Hepatocyte (in vitro differentiated cells): ENCODE measurements at regions not wholly inside any gene's neighbourhood (a gene's known extent, or its start where the extent isn't known, plus 50 kb on each side); places are given as distances from the start of the nearest gene placed in this dataset.
A peak's percentile ranks its signal among the peaks of the same experiment; 100 is the strongest.

Experiments used
- DNase-seq: peaks from one replicate; pipeline ENCODE4 v3.0.0-alpha.2; 2016; ENCODE audit warnings: low spot score
- H2AFZ ChIP-seq: fragments of 200-600 bp; sonication (generic); 2 replicates; pipeline ENCODE4 v1.6.0; 2016; ENCODE audit warnings: antibody characterized with exemption, mild to moderate bottlenecking
- H3K27ac ChIP-seq: fragments of 200-600 bp; sonication (generic); 2 replicates; pipeline ENCODE4 v1.5.1; 2016; ENCODE audit warnings: mild to moderate bottlenecking
- H3K27me3 ChIP-seq: fragments of 200-600 bp; sonication (generic); 2 replicates; pipeline ENCODE4 v1.6.1; 2016
- H3K36me3 ChIP-seq: fragments of 200-600 bp; sonication (generic); replicated peaks from 2 replicates; pipeline ENCODE4 v1.5.1; 2016; ENCODE audit warnings: low read depth; ENCODE audit not compliant: insufficient read depth
- H3K4me1 ChIP-seq: fragments of 200-600 bp; sonication (generic); 2 replicates; pipeline ENCODE4 v1.5.1; 2016; ENCODE audit warnings: mild to moderate bottlenecking, moderate library complexity; ENCODE audit not compliant: insufficient read depth
- H3K4me2 ChIP-seq: fragments of 200-600 bp; sonication (generic); 2 replicates; pipeline ENCODE4 v1.6.0; 2016
- H3K4me3 ChIP-seq: fragments of 200-600 bp; sonication (generic); 2 replicates; pipeline ENCODE4 v1.5.1; 2016; ENCODE audit warnings: mild to moderate bottlenecking
- H3K79me2 ChIP-seq: fragments of 200-600 bp; sonication (generic); 2 replicates; pipeline ENCODE4 v1.6.0; 2017; ENCODE audit warnings: mild to moderate bottlenecking
- H3K9me2 ChIP-seq: fragments of 200-600 bp; sonication (generic); replicated peaks from 2 replicates; pipeline ENCODE4 v1.6.0; 2017; ENCODE audit warnings: mild to moderate bottlenecking; ENCODE audit not compliant: insufficient read depth
- H3K9me3 ChIP-seq: fragments of 200-600 bp; sonication (generic); 2 replicates; pipeline ENCODE4 v1.5.1; 2016; ENCODE audit warnings: low read depth, mild to moderate bottlenecking
- H4K20me1 ChIP-seq: fragments of 200-600 bp; sonication (generic); 2 replicates; pipeline ENCODE4 v1.6.0; 2016; ENCODE audit warnings: mild to moderate bottlenecking; ENCODE audit not compliant: insufficient read depth, poor library complexity, severe bottlenecking
- EZH2 ChIP-seq: fragments of 200-600 bp; sonication (generic); IDR thresholded peaks from 2 replicates; pipeline ENCODE4 v1.6.1; 2016; ENCODE audit warnings: antibody characterized with exemption, mild to moderate bottlenecking, borderline replicate concordance
- EZH2phosphoT487 ChIP-seq: fragments of 200-600 bp; sonication (generic); IDR thresholded peaks from one replicate; pipeline ENCODE4 v1.6.1; 2018; ENCODE audit warnings: antibody characterized with exemption, mild to moderate bottlenecking, low read depth, moderate library complexity; ENCODE audit not compliant: unreplicated experiment, severe bottlenecking
- whole genome bisulfite sequencing: methylation state at CpG from one replicate; pipeline ENCODE4 v1.1.6; 2016; ENCODE audit warnings: low lambda C conversion rate; ENCODE audit errors: missing lambda C conversion rate; 5-methylcytosine and 5-hydroxymethylcytosine counted together
- TF ChIP-seq, protein P1 (sequence below): fragments of 200-600 bp; sonication (generic); IDR thresholded peaks from 2 replicates; pipeline ENCODE4 v1.5.1; 2016; ENCODE audit warnings: antibody characterized with exemption, mild to moderate bottlenecking; ENCODE audit not compliant: poor library complexity

DNA sequence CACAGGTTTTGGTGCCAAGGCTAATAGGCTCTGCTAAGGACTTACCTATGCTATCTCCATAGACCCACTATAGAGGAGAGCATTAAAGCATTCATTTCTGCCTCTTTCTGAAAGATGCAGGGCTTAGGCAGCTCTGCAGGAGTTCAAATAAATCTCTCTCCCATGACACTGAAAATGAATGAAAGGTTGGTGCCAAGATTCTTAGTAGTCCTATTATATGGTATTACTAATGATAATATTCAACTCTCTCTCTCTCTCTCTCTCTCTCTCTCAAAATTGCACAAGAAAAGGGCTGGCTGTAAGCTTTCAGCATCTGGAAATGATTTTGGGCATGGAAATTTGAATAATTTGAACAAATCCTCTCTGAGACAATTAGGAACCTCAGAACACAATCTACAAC lies 433.7 kb downstream of the MBD2 start:
- H2AFZ ChIP-seq, result no peak overlapping the region
- H3K4me2 ChIP-seq, result no peak overlapping the region
- H3K27me3 ChIP-seq, result no peaks in the 10 kb centered on the region
- TF ChIP-seq, protein P1, sequence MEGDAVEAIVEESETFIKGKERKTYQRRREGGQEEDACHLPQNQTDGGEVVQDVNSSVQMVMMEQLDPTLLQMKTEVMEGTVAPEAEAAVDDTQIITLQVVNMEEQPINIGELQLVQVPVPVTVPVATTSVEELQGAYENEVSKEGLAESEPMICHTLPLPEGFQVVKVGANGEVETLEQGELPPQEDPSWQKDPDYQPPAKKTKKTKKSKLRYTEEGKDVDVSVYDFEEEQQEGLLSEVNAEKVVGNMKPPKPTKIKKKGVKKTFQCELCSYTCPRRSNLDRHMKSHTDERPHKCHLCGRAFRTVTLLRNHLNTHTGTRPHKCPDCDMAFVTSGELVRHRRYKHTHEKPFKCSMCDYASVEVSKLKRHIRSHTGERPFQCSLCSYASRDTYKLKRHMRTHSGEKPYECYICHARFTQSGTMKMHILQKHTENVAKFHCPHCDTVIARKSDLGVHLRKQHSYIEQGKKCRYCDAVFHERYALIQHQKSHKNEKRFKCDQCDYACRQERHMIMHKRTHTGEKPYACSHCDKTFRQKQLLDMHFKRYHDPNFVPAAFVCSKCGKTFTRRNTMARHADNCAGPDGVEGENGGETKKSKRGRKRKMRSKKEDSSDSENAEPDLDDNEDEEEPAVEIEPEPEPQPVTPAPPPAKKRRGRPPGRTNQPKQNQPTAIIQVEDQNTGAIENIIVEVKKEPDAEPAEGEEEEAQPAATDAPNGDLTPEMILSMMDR, result no peak
- no peak for TF ChIP-seq EZH2phosphoT487
- TF ChIP-seq EZH2, result no peak
- H3K4me1 ChIP-seq, result peaks cover 5% of the 10 kb centered on the region
- H3K9me2 ChIP-seq, result no peaks in the 10 kb centered on the region
- no peak overlapping the region for H3K4me3 ChIP-seq
- no peaks in the 10 kb centered on the region for H3K36me3 ChIP-seq
- no peaks in the 10 kb centered on the region for H4K20me1 ChIP-seq
- H3K79me2 ChIP-seq, result no peaks in the 10 kb centered on the region
- no peak overlapping the region for H3K27ac ChIP-seq
- no peak for DNase-seq
- H3K9me3 ChIP-seq, result no peaks in the 10 kb centered on the region

DNA sequence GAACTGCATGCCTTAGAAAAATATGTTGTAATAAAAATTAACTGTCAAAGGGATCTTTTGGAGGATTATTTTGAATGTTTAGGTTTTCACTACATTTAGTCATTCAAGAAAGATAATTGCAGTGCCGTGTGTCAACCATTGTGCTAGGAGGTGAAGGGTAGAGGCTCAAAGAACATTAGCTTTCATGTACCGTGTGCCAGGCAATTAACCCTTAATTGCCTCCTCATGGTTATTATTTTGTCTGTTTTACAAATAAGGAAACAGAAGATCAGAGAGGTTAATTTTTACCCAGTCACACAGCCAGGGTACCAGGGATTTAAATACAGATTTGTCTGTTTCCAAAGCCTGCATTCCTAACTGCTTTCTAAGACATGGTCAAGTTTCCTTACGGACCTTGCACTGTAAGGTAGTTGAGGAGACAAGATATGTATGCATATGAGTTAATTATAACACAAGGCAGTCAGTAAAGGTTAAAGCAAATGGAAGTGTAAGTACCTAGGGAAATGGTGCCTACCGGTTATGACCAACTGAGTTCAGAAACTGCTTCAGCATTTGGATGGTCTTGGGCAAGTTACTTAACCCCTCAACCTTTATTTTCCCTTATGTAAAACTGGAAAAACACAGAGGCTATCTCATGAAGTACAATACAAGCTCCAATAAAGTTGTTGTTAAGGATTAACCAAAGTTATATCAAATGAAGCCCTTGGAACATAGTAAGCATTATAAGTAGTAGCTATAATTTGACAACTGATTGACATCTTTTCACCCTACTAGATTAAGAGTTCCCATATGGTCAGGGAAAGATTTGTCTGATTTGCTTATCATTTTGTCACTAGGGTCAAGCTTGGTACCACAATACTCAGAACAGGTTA lies 434.9 kb downstream of the MBD2 start:
- no peaks in the 10 kb centered on the region for H3K36me3 ChIP-seq
- peak overlapping the region; percentile 12 for H3K4me2 ChIP-seq
- H2AFZ ChIP-seq, result no peak overlapping the region
- no peaks in the 10 kb centered on the region for H3K79me2 ChIP-seq
- no peaks in the 10 kb centered on the region for H3K9me3 ChIP-seq
- no peak for TF ChIP-seq EZH2phosphoT487
- TF ChIP-seq EZH2, result no peak
- TF ChIP-seq, protein P1, result no peak
- H3K27ac ChIP-seq, result peak overlapping the region; percentile 44
- DNase-seq, result no peak
- no peaks in the 10 kb centered on the region for H3K27me3 ChIP-seq
- no peak overlapping the region for H3K4me3 ChIP-seq
- H3K4me1 ChIP-seq, result peaks cover 5% of the 10 kb centered on the region
- no peaks in the 10 kb centered on the region for H3K9me2 ChIP-seq
- 53% methylated on average over 4 of the region's 4 CpGs for WGBS
- H4K20me1 ChIP-seq, result no peaks in the 10 kb centered on the region

DNA sequence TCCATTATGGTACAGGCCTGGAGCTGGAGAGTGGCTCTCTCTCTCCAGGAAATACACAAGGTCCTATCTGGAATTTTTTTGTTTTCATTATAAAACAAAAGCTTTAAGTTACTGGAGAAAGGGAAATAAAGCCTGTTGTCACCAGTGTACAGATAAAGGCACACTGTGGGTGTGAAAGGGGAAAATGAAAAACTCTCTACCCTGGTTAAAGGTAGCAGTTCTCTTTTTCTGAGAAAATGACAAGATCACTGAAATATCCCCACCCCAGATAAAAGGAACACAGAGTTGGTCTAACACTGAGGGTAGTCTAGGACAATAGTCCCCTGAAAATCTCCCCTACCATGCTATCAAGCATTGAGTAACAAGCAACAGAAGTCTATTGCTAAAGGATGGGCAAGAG lies 438.7 kb downstream of the MBD2 start:
- no peak for TF ChIP-seq EZH2
- TF ChIP-seq, protein P1, result no peak
- TF ChIP-seq EZH2phosphoT487, result no peak
- no peaks in the 10 kb centered on the region for H3K9me3 ChIP-seq
- no peak overlapping the region for H3K4me2 ChIP-seq
- no peaks in the 10 kb centered on the region for H3K9me2 ChIP-seq
- no peaks in the 10 kb centered on the region for H4K20me1 ChIP-seq
- H3K27me3 ChIP-seq, result no peaks in the 10 kb centered on the region
- H3K36me3 ChIP-seq, result no peaks in the 10 kb centered on the region
- no peak overlapping the region for H3K27ac ChIP-seq
- H2AFZ ChIP-seq, result no peak overlapping the region
- peaks cover 5% of the 10 kb centered on the region for H3K4me1 ChIP-seq
- no peaks in the 10 kb centered on the region for H3K79me2 ChIP-seq
- H3K4me3 ChIP-seq, result no peak overlapping the region
- DNase-seq, result no peak
